Activated CD8-positive, alpha-beta memory T cell treated with anti-CD3 and anti-CD28 coated beads for 24 hours (primary cell): ENCODE measurements at regions not wholly inside any gene's neighbourhood (a gene's known extent, or its start where the extent isn't known, plus 50 kb on each side); places are given as distances from the start of the nearest gene placed in this dataset.

Source experiments
- DNase-seq: peaks from one replicate; pipeline ENCODE4 v3.0.0-alpha.2; 2020

DNA sequence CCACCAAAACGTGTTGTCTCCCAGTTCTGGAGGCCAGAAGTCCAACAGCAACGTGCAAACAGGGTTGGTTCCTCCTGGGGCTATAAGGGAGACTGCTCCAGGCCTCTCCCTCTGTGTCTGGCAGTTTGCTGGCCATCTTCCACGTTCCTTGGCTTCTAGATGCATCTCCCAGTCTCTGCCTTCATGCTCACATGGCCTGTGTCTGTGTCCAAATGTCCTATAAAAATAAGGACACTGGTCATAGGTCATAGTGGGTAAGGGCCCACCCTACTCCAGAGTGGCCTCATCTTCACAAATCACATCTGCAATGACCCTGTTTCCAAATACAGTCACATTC lies 69.4 kb upstream of the TAF1B start:
- no peak for DNase-seq

DNA sequence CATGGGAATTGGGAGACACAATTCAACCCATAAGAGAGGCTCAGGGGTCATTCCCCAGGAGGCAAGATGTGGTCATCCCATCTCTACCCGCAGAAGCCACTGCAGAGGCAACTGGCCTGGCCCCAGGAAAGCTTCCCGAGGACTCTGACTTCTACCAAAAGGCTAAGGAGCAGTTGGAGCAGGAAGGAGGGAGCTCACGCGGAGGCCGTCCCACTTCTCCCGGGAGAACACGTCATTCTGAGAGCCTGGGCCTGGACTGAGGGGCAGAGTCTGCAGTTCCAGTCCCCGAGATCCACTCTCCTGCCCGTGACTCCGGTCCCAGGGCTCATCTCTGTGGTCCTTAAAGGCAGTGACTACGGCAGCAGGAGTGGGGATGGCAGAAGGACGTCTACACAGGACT lies 69.0 kb upstream of the TAF1B start:
- DNase-seq = no peak

DNA sequence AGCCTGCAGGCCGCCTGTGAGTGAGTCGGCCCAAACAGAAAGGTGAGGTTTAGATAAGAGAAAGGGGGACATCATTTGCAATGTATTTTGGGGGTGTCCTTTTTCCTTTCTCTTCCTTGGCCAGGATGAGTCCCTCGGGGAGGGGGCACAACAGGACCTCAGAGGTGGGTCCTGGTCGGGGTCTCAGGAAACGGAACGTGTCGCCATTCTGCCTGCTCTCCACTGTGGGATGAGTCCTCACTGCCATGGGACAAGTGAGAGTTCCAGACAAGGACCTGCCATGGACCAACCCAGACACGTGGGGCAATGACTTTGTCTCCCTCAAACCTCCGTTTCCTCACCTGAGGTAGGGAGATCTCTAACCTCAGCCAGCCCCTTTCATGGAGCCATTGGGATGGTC lies 67.9 kb upstream of the TAF1B start:
- no peak for DNase-seq

DNA sequence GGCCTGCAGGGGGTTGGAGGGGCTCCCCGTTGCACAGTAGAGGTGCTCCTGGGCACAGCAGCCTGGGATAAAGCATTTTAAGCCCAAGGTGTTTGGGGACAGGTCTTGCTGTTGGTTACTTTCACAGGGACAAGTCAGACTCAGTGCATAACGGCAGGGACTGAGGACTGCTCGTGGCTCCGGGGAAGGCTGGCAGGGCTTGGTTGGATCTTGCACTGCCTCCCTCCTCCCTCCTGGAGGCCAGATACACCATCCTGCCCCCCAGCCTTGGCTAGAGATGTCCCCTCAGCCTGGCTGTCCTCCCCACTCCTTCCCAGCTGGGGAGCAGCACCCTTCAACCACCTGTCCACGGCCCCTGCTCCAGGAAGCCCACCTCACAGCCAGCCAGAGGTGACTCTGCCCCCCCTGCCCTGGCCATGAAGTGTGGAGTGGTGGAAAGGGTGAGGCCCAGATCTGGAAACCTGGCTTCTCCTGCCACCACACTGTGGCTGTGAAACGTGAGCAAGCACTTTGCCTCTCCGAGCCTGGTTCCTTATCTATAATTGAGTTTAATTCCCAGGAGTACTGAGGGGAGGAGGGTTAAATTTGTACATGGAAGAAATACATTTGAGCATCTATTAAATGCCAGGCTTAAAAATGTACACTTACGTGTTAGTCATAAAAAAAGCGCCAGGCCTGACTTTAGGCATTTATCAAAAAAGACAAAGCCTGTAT lies 67.1 kb upstream of the TAF1B start:
- DNase-seq = no peak

DNA sequence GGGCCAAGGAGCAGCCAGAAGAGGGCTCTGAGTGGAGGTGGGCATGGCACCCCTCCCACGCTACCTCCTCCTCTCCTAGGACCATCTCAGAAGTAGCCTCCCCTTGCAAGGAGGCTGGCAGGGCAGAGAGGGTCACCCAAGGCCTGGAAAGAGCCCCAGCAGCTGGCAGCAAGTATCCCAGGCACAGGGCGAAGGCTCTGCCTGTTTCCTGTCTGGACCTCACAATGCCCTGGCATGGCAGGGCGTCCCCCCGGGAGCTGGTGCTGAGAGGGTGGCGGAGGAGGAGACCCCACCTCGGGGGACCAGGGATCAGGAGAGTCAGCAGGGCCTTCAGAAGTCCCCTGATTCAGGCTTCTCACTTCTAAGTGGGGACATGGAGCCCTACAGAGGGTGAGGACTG lies 66.2 kb upstream of the TAF1B start:
- no peak for DNase-seq

DNA sequence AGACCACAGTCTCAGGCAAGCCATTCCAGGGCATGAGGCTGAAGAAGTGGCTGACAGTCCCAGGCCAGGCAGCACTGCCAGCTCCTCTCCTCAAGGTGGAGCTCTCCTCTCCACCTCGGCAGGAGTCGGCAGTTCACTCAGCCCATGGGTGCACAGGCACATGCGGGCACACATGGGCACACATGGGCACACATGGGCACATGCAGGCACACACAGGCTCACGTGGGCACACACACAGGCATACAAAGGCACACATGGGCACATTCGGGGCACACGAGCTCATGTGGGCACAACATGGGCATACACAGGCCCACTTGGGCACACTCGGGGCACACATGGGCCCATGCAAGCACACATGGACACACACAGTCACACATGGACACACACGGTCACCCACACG lies 65.3 kb upstream of the TAF1B start:
- DNase-seq = no peak

DNA sequence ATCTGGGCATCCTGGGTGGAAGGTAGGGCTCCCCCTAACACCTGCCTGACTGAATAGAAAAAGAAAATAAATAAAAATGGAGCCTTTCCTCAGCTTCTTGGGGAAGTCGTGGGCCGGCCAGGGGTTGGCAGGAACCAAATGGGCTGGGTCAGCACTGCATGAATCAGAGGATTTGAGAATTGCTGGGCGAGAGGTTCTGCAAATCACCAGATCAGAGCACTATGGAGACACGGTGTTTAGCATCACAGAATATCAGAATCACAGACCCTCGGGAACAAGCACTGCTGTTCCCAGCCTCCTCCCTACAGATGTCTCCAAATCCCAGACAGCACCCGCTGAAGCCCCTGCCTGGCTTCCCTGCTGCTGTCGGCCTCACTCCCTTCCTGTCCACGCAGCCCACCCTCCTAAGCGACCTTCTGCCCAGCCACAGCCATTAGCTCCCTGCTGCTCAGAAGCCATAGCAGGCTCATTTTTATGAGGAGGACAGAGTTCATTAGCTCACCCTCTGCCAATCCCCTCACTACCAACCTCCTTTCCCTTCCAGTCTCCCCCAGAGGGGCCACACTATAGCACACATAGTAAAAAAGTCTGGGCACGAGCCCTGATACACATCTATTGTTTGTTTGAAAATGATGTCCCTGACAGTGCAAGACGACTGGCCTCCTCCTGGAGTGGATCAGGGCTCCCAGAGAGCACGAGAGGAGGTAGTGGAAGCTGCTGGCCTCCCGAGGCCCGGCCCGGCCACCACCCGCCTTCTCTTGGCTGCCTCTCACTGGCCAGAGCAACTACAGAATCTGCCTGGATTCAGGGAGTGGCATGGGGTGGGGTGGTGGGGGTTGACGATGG lies 64.6 kb upstream of the TAF1B start:
- DNase-seq = no peak

DNA sequence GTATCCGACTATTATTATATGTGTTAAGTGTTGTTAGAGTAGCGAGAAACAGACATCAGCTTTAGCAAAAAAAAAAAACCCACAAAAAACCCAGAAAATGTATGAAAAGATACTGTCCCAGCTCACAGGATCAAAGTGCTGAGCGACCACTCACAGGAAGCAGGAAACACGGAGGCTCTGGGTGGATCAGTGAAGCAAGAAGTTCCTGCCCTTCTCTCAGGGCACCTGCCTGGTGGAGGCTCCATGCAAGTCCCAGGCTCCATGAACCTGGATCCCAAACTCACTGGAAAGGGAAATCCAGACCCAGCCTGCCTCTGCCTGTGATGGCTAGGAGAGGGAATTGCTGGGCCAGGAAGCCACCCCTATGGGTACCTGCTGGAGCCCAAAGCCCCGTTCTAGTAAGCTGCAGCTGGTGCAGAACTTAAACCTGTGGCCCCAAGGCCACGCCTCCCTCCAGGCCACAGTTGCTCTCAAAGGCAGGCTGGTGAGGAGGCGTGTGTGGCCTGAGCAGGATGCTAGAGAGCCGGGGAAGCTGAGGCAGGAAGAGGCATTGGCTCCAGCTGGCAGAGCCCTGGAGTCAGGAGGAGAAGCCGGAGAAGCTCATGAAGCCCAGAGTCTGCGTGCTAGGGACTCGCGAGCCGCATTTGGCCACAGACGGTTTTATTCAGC lies 63.5 kb upstream of the TAF1B start:
- peak; percentile 69 for DNase-seq

DNA sequence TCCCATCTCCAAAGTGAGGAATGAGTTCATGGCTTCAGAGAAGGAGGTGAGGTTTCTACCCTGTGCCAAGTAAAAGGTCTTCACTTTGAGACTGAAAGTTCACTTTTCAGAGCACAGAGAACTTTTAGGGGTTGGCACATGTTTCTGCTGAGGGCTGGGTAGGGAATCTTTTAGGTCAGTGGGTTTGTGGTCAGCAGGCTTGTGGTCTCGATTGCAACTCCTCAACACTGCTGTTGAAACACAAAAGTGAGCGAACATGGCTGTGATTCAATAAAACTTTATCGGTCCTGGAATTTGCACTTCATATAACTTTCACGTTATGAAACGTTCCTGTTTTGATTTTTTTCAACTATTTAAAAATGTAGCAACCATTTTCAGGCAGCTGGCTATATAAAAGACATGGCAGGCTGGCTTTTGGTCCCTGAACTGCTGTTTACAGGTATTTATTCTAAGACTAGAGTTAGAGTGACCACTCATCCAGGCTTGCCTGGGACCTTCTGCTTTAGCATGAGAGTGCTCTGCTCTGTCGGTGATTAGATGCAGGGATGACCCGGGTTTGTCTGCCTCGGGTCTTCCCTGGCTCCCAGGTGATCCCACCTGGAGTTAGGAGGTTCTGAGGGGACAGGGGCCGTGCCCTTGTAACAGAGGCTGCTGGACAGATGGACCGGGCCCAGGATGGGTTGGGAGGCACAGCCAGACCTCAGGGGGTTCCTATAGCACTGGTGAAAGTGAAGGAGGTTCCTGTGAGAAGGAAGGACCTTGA lies 62.7 kb upstream of the TAF1B start:
- DNase-seq = no peak

DNA sequence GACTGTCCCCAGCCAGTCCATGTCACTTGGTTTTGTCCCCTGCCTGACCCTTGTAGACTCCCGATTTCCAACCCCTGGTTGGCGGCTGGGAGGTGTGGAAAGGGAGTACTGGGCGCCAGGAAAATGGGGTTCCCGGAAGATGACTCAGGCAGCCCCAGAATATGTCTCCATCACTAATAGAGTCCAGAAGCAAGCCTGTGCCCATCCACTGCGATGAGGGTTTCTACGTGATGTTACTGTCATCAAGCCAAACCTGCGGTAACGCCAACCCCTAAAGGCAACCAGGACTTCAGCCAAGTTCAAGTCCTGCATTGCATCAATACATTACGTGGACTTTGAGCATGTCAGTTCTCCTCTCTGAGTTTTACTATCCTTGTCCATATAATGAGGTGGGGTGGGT lies 62.0 kb upstream of the TAF1B start:
- DNase-seq = no peak

DNA sequence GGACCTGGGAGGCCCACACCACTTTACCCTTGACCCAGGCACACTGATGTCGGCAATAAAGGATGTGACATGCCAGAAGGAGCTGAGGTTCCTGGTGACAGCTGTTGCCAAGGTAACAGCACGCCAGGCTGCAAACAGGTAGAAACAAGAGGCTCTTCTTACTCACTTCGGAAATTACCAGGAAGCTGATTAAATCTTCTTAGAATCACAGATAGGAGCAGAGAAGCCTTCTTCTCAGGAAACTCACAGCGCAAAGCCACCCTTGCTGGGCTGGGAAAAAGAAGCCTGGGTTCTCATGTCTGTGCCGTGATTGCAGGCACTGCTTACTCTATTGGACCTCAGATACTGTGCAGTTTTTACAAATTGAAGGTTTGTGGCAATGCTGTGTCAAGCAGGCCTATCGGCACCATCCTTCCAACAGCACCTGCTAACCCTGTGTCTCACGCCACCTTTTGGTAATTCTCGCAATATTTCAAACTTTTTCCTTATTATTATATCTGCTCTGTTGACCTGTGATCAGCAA lies 61.0 kb upstream of the TAF1B start:
- peak; percentile 77 for DNase-seq

DNA sequence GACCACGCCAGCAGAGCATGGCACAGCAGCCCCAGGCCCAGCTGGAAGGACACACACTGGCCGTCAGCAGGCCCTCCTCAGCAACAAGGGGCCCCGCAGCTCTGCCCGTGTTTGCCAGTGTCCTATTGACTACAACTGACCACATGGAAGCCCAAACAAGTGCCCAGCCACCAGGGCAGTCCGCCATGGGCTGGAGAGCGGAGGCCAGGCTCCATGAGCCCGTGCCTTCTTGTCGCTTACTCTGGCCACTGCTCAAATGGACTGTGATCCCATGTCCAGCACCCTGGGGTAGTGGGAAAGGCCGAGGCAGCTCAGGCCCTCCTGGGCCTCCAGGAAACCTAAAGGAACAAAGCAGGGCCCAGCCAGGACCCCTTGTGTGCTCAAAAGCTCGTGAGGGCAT lies 53.9 kb upstream of the TAF1B start:
- no peak for DNase-seq

DNA sequence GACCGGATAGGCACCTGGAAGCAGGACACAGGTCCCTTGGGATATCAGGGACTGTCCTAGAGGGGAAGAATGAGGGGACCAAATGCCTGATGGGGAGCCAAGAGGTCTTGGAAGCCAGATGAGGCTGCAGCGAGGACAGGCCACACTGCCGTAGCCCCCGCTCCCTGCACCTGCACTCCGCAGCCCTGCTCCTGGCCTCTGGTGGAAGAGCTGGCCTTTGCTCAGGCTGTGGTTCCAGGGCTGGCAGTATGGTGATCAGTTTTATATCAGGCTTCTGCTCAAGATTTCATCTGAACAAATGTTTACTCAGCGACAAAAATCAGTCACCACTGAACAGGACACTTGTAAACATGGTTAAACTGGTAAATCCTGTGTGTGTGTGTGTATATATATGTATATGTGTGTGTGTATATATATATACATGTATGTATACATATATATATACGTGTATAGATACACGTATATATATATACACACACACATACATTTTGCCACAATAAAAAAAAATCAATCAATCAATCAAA lies 52.5 kb upstream of the TAF1B start:
- no peak for DNase-seq

DNA sequence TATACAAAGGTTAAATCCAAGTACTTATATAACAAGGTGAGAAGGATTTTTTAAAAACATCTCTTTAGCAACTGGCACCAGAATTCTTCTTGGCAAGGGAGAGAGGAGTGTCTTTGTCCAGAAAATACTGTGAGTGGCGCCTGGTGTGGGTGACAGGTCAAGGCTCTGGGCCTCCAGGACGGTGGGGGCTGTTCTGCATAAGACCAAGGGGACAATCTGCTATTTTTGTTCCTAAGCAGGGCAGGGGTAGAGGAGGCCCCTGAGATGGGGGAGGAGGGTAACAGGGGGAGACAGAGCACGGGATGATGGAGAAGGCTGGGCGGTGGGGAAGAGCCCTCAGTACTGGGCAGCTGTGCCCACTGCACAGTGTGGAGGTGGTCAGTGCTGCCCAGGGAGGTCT lies 51.6 kb upstream of the TAF1B start:
- no peak for DNase-seq

DNA sequence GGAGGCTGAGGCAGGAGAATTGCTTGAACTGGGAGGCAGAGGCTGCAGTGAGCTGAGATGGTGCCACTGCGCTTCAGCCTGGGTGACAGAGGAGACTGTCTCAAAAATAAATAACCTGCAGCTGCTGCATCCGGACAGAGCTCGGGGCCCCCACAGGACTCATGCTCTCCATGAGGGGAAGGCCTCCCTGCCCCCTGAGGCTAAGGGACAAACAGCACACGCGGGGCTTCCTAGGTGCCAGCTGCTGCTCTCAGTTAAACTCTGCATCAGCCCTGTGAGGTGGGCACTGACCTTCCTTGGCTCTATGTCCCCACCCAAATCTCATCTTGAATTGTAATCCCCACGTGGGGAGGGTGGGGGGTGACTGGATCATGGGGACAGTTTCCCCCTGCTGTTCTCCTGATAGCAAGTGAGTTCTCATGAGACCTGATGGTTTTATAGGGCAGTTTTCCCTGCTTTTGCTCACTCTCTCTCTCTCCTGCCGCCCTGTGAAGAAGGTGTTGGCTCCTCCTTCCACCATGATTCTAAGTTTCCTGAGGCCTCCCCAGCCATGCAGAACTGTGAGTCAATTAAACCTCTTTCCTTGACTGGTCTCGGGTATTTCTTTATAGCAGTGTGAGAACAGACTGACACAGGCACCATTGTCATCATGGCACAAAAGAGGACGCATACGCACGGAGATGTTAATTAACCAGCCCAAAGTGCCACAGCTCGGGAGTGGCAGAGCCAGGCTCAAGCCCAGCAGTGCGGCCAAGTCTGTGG lies 49.9 kb upstream of the TAF1B start:
- DNase-seq = no peak
